Effector memory CD8-positive, alpha-beta T cell (primary cell): ENCODE measurements at regions not wholly inside any gene's neighbourhood (a gene's known extent, or its start where the extent isn't known, plus 50 kb on each side); places are given as distances from the start of the nearest gene placed in this dataset.

Experiments used
- ATAC-seq: fragments of 150-1000 bp; cut with Tn5 transposase; replicated peaks from 2 replicates; pipeline ENCODE4 v1.10.0; 2021; ENCODE audit warnings: mild to moderate bottlenecking, moderate library complexity
- DNase-seq, 3 experiments: peaks; one replicate each; pipeline ENCODE4 v3.0.0; 2021
- H3K27ac Mint-ChIP-seq, 2 donors: one replicate each; pipeline ENCODE4 v1.8.0; 2022; ENCODE audit warnings: mild to moderate bottlenecking in 2 of 2, mixed read lengths in 2 of 2, moderate library complexity in 2 of 2
- H3K27me3 Mint-ChIP-seq, 2 donors: one replicate each; pipeline ENCODE4 v1.8.0; 2022; ENCODE audit warnings: mixed read lengths in 2 of 2
- H3K36me3 Mint-ChIP-seq: one replicate; pipeline ENCODE4 v1.8.0; 2022; ENCODE audit warnings: mild to moderate bottlenecking, moderate library complexity, mixed read lengths; ENCODE audit not compliant: insufficient read depth
- H3K4me1 Mint-ChIP-seq, 2 donors: one replicate each; pipeline ENCODE4 v1.8.0; 2022; ENCODE audit warnings: low read depth in 2 of 2, mixed read lengths in 2 of 2
- H3K4me3 Mint-ChIP-seq, 2 donors: one replicate each; pipeline ENCODE4 v1.8.0; 2022; ENCODE audit warnings: mild to moderate bottlenecking in 2 of 2, mixed read lengths in 2 of 2, moderate library complexity in 2 of 2
- H3K9me3 Mint-ChIP-seq, 2 donors: one replicate each; pipeline ENCODE4 v1.8.0; 2022; ENCODE audit warnings: mixed read lengths in 2 of 2

DNA sequence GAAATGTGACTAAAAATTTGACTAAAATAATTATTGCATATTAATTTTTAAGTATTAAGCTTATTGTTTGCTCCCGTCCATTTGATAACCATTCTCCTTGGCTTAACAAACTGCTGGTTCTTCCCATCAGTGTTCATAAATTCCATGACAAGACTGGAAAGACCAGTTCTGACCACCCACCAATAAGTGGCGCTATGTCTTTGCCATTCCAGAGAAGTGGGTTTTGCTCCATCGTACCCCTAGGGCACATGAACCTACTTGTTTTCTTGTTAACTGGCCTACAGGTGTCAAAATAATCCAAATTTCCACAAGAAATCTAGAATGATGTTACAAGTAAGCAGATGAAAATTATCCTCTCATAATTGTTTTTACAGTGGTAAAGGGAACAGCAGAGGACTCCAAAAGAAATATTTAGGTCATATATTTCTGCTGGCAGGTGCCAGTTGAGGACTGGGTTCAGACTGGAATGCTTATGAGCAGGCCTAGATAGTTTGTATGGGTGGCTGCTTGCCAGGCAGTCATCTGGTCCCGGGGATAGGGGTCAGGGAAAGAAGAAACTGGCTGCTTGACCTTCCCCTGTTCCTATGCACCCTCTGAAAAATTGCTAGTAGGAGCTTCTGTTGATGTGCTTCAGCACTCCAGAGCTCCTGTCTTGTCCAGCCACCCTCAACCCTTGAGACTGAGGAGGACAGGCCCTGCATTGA lies 283.1 kb upstream of the ADAMTSL1 start:
- Mint-ChIP-seq H3K27me3 (no peaks in the 10 kb centered on the region), H3K36me3 (no peaks in the 10 kb centered on the region), H3K4me1 (no peaks in the 10 kb centered on the region), H3K27ac (no peak overlapping the region), H3K4me3 (no peak overlapping the region), H3K9me3 (peaks cover 0 to 4% of the 10 kb centered on the region in 2 donors)
- no peak for DNase-seq
- ATAC-seq: no peak

DNA sequence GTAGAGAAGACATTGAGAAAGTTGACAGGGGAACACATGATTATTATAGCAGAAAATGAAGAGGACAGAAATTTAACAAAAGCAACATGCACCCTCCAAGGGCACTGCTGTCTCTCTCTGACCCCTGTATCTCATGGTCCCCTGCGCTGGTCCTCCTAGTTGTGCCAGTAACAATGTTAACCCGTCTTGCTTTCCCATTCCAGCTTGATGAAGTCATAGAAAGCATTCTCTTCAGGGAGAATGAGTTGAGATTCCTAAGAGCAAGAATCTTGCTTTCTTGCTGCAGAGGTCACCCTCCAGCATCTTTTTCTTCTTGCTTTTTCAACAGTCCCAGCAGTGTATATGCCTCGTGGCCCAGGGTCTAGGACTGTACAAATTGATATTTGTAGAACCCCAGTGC lies 279.6 kb upstream of the ADAMTSL1 start:
- Mint-ChIP-seq H3K36me3 (no peaks in the 10 kb centered on the region), H3K4me3 (no peak overlapping the region), H3K27ac (no peak overlapping the region), H3K9me3 (no peaks in the 10 kb centered on the region), H3K4me1 (no peaks in the 10 kb centered on the region), H3K27me3 (no peaks in the 10 kb centered on the region)
- ATAC-seq: no peak
- no peak for DNase-seq

DNA sequence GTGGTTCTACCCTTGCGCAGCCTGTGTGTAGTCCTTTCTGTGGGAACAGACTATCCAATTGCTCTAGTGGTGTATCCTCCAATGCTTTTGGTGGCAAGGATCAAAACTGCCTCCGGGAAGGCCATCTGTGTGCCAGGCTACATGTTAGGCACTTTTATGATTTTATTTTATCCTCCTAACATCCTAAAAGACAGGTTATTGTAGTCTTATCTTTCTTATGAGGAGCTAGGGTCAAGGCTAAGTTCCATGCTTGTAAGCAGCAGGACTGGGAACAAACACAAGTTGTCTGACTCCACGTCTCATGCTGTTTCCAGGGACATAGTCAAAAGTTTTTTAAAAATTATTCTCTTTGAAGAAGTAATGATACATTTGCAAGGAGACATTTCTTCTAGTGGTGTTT lies 278.7 kb upstream of the ADAMTSL1 start:
- DNase-seq (no peak), ATAC-seq (no peak)
- Mint-ChIP-seq H3K4me3 (no peak overlapping the region), H3K9me3 (no peaks in the 10 kb centered on the region), H3K36me3 (no peaks in the 10 kb centered on the region), H3K4me1 (no peaks in the 10 kb centered on the region), H3K27ac (no peak overlapping the region), H3K27me3 (no peaks in the 10 kb centered on the region)

DNA sequence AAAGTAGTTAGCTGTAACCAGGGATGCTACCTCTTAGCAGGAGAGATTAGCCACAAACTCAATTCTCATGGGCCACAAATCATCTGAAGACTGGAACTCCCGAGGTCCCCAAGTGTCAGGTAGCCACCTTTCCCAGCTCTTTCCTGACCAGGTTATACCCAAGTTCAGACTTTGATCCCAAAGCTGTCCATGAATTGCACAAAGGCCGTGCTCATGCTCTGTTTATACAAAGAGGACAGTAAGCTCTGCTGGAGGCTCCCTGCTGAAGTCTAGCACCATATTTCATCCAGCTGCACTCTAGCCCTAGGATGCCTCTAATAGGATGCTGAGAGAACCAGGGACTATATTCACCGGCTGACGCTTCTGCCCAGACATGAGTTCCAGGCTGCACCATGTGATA lies 271.0 kb upstream of the ADAMTSL1 start:
- H3K36me3 Mint-ChIP-seq: no peaks in the 10 kb centered on the region
- H3K27me3 Mint-ChIP-seq: no peaks in the 10 kb centered on the region
- H3K4me3 Mint-ChIP-seq: no peak overlapping the region
- ATAC-seq (no peak), DNase-seq (no peak)
- H3K27ac Mint-ChIP-seq: no peak overlapping the region
- no peaks in the 10 kb centered on the region for H3K4me1 Mint-ChIP-seq
- peaks cover 0 to 4% of the 10 kb centered on the region in 2 donors for H3K9me3 Mint-ChIP-seq

DNA sequence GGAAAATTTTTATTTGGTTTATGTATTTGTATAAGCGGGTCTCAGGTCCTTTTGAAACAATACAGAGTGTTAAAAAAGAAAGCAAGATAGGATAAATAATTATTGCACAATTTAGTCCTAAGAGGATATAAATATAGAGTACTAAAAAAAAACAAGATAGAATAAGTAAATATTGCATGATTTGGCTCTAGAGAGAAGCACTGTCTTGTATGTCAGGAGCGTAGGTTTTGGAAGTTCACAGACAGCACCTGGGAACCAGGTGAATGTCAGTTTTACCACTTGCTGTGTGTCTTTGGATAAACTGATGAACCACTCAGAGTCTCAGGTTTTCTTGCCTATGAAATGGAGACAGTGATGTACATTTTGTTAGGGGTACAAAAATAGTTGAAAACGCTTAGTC lies 266.2 kb upstream of the ADAMTSL1 start:
- H3K27me3 Mint-ChIP-seq: no peaks in the 10 kb centered on the region
- DNase-seq (no peak), ATAC-seq (no peak)
- H3K27ac Mint-ChIP-seq: no peak overlapping the region
- no peak overlapping the region for H3K4me3 Mint-ChIP-seq
- no peaks in the 10 kb centered on the region for H3K36me3 Mint-ChIP-seq
- H3K9me3 Mint-ChIP-seq: peaks cover 0 to 1% of the 10 kb centered on the region in 2 donors
- no peaks in the 10 kb centered on the region for H3K4me1 Mint-ChIP-seq

DNA sequence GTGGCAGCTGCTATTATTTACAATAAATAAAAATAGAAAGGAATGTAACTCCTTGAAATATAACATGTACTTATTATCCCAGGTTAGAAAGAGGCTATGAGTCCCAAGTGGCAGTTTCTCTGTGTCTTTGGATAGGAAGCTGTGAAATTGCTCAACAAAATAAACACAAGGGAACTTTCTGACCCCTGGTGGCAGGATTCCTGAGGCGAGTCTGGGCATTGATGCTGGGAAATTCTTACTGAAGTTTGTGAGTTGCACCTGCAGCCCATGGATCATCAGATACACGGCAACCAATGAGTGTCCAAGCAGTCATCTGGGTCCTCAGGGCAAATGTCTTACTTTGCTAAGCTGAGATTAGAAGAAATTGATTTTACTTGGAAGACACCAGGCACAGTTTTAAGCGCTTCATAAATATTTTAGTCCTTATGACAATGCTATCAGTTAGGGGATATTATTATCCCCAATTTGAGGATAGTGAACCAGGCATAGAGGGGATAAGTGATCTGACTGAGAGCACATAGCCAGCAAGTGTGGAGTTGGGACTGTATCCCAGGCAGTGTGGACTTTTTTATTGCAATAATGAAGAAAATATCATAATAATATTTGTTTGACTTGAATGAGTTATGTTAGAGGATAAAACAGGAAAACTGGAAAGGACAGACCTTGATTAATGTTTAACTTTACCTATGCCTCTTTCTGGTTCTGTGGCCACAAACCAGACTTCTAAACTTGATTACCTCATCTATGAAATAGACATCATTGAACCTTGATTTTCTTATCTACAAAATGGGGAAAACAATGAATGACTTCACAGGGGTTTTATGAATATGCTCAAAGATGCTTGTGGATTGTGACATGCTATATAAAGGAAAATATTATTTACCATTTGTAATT lies 265.5 kb upstream of the ADAMTSL1 start:
- DNase-seq: no peak
- no peaks in the 10 kb centered on the region for H3K27me3 Mint-ChIP-seq
- no peak overlapping the region for H3K27ac Mint-ChIP-seq
- H3K4me1 Mint-ChIP-seq: no peaks in the 10 kb centered on the region
- peaks cover 0 to 1% of the 10 kb centered on the region in 2 donors for H3K9me3 Mint-ChIP-seq
- ATAC-seq: no peak
- no peak overlapping the region for H3K4me3 Mint-ChIP-seq
- H3K36me3 Mint-ChIP-seq: no peaks in the 10 kb centered on the region

DNA sequence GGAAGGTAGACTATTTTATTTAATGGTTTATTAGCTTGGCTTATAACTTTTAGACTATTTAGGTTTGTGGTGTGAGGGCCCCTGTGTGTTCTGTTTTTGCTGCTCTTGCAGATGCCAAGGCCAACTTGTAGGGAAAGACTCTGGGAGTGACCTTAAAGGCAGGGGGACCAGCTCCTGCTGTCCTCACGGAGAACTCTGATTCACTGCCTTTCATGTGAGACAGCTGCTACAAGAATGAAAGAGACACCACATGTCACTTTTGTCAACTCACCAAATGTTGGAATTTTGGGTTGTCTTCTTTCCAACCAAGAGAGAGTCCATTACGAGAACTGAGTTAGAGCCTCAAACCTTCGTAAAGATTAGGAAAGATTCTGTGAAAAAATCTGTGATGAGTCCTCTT lies 258.3 kb upstream of the ADAMTSL1 start:
- no peak for ATAC-seq
- no peak for DNase-seq
- no peaks in the 10 kb centered on the region for H3K27me3 Mint-ChIP-seq
- peaks cover 0 to 7% of the 10 kb centered on the region in 2 donors for H3K9me3 Mint-ChIP-seq
- no peaks in the 10 kb centered on the region for H3K4me1 Mint-ChIP-seq
- H3K4me3 Mint-ChIP-seq: no peak overlapping the region
- no peak overlapping the region for H3K27ac Mint-ChIP-seq
- no peaks in the 10 kb centered on the region for H3K36me3 Mint-ChIP-seq

DNA sequence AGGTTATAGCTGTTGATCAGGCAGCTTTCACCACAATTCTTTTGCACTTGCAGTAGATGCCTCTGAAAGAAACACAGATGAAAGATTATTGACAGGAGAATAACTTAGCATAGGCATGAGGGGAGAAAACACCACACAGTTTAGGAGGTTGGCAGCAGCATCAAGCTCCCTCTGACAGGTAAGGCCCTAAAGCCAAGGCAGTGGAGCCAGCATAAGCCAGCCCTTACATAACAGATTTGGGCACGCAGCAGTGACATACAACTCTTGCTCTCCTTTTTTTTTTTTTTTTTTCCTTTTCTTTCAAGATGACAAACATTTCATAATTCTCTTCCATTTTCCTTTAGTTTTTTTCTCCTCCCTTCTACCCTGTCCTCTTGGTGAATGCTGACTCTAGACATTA lies 257.6 kb upstream of the ADAMTSL1 start:
- no peak overlapping the region for H3K27ac Mint-ChIP-seq
- no peaks in the 10 kb centered on the region for H3K4me1 Mint-ChIP-seq
- H3K36me3 Mint-ChIP-seq: no peaks in the 10 kb centered on the region
- peaks cover 0 to 7% of the 10 kb centered on the region in 2 donors for H3K9me3 Mint-ChIP-seq
- DNase-seq: no peak
- H3K4me3 Mint-ChIP-seq: no peak overlapping the region
- no peak for ATAC-seq
- H3K27me3 Mint-ChIP-seq: no peaks in the 10 kb centered on the region

DNA sequence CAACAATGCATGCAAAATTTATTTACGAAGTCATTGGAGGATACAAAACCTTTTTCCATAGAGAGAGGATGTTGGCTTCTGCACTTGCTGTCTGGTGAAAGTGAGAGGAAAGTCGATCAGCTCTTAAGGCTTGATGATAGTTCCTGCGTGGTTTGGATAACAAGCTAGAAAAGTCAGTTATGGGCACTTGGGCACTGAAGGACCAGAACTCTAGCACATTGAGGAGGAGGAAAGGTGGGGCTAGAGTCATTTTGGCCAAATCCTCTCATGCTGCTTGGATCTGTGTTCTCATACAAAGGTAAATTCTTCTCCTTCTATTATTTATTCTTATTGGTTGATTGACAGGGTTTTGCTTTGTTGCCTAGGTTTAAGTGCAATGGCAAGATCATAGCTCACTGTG lies 245.9 kb upstream of the ADAMTSL1 start:
- Mint-ChIP-seq H3K9me3 (peaks cover 0 to 2% of the 10 kb centered on the region in 2 donors), H3K27me3 (no peaks in the 10 kb centered on the region), H3K4me3 (no peak overlapping the region), H3K36me3 (no peaks in the 10 kb centered on the region), H3K27ac (no peak overlapping the region), H3K4me1 (no peaks in the 10 kb centered on the region)
- no peak for DNase-seq
- no peak for ATAC-seq

DNA sequence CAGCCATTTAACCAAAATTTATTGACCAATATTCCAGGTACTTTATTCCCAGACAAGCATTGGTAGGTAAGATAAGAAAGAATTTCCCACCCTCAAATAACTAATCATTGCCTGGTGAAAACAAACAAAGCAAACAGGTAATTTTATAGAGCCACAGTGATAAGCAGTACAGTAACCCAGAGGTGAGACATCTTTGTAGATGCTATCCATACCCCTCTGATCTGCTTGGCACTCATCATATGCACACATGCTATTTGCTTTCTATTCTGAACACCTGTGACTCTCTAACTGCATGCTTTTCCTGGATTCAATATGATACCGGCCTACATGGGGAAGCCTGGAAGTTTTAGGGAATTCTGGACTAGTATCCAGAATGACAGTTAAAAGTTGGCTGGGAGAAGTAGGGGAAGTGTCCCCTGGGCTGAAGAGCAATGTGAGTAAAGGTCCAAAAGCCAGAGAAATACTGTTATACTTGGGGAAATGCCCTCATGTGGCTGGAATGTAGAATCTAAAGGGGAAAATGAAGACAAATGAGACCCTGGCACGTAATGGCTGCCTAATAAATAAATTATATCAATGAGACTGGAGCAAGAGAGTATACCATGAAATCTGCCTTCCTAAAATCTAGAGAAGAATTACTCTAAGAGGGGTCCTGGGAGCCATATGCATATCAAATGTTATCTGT lies 243.8 kb upstream of the ADAMTSL1 start:
- ATAC-seq (no peak), DNase-seq (no peak)
- Mint-ChIP-seq H3K9me3 (peaks cover 0 to 2% of the 10 kb centered on the region in 2 donors), H3K4me1 (no peaks in the 10 kb centered on the region), H3K27ac (no peak overlapping the region), H3K4me3 (no peak overlapping the region), H3K36me3 (no peaks in the 10 kb centered on the region), H3K27me3 (peaks cover 0 to 8% of the 10 kb centered on the region in 2 donors)

DNA sequence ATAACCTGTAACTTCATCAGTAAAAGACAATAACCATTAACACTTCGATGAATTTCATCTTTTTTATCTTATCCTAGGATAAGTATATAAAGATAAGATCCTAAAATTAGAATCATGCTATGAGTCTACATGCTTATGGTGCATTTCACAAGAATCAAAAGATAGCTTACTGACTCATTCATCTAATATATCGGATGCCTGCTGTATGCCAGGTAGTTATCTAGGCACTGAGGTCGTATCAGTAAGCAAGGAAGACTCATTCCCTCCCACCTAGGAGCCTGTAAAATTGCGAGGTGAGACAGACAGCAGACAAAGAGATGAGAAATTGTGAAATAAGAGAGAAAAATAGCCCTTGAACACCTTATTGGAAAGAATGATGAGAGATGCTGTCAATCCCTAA lies 240.6 kb upstream of the ADAMTSL1 start:
- Mint-ChIP-seq H3K4me3 (no peak overlapping the region), H3K27ac (no peak overlapping the region)

DNA sequence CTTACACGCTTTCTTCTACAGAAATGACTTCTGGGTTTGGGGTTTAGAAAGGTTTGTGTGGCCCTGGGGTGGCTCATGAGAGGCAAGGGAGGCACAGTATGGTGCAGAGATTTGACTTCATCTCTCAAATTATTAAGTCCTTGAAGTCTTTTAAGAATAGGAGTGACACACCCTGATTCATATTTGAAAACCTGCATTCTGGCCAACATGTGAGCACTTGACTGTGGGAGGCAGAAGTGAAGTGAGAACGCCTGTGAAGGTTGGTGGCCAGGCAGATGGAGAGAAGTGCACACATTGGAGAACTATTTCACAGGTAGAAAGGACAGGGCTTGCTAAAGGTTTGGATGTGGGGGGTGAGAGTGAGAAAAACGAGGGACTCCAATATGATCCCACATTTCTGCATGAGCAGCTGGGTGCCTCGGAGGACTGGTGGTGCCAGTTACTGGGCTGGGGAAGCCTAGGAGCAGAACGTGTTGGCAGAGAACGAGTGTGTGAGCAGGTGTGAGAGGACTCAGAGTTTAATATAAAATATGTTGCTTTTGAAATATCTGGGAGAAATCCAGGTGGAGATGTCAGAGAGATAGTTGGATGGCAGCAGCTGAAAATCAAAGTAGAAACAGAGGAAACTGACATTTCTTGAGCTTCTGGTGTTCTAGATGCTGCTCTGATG lies 240.0 kb upstream of the ADAMTSL1 start:
- peaks cover 0 to 18% of the 10 kb centered on the region in 2 donors for H3K27me3 Mint-ChIP-seq
- H3K27ac Mint-ChIP-seq: no peak overlapping the region
- peaks cover 0 to 2% of the 10 kb centered on the region in 2 donors for H3K9me3 Mint-ChIP-seq
- ATAC-seq (no peak), DNase-seq (no peak)
- H3K4me1 Mint-ChIP-seq: no peaks in the 10 kb centered on the region
- H3K4me3 Mint-ChIP-seq: no peak overlapping the region
- H3K36me3 Mint-ChIP-seq: no peaks in the 10 kb centered on the region

More for the DNA sequence above, 240.6 kb upstream of the ADAMTSL1 start:
- Mint-ChIP-seq H3K4me1 (no peaks in the 10 kb centered on the region), H3K9me3 (peaks cover 0 to 2% of the 10 kb centered on the region in 2 donors), H3K27me3 (peaks cover 0 to 16% of the 10 kb centered on the region in 2 donors), H3K36me3 (no peaks in the 10 kb centered on the region)
- DNase-seq (no peak), ATAC-seq (no peak)

DNA sequence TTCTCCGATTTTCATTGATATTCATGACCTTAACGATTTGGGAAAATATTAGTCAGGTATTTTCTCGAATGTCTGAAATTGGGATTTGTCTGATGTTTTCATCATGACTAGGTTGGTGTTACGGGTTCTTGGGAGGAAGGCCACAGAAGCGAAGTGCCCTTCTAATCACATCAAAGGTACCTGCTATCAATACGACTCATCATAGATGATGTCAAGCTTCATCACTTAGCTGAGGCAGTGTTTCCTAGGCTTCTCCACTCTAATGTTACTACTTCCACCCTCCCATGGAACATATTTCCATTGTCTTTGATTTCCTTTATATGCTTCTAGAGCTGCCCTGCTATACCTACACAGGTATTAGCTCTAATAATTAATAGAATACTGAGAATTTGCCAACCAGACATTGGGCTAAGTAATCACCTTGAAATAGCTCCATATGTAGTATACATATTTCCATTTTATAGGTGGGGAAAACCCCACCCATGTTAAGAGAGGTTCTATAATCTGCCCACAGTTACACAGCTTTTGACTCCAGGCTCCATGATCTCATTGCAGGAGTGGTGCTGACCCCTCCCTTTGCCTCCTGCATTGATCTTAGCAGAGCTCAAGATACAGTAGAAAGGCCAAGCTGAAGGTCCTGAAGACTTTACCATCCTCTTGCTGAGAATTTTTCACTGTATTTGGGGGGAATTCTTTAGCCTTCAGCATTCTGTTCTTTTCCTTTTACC lies 238.6 kb upstream of the ADAMTSL1 start:
- ATAC-seq: no peak
- Mint-ChIP-seq H3K36me3 (no peaks in the 10 kb centered on the region), H3K9me3 (peaks cover 0 to 2% of the 10 kb centered on the region in 2 donors), H3K4me1 (no peaks in the 10 kb centered on the region), H3K27ac (no peak overlapping the region), H3K4me3 (no peak overlapping the region), H3K27me3 (peaks cover 0 to 23% of the 10 kb centered on the region in 2 donors)
- DNase-seq: no peak
